ENCODE measurements at regions not wholly inside any gene's neighbourhood (a gene's known extent, or its start where the extent isn't known, plus 50 kb on each side); places are given as distances from the start of the nearest gene placed in this dataset.

- Histone ChIP-seq H3K27ac (no peak overlapping the region), H3K4me1 (no peaks in the 10 kb centered on the region), H3K36me3 (no peaks in the 10 kb centered on the region), H3K9me3 (no peaks in the 10 kb centered on the region), H3K27me3 (peaks cover 0 to 3% (median 0%) of the 10 kb centered on the region in 9 donors), H3K4me3 (no peak overlapping the region)
- ATAC-seq (no peak), DNase-seq (no peak)
- intact Hi-C loops (cut with DNase I) = no loop called here
- TF ChIP-seq POLR2A (IDR thresholded peaks at IDR 0.05) (no peak), CTCF (IDR thresholded peaks at IDR 0.05) (no peak)
- 37 to 45% (median 40%) methylated on average over 7 of the region's 7 CpGs for WGBS, 4 donors
These were observed 163.9 kb downstream of the PTCSC3 start for GRCh38 chr14:36012621-36013020.

DNA sequence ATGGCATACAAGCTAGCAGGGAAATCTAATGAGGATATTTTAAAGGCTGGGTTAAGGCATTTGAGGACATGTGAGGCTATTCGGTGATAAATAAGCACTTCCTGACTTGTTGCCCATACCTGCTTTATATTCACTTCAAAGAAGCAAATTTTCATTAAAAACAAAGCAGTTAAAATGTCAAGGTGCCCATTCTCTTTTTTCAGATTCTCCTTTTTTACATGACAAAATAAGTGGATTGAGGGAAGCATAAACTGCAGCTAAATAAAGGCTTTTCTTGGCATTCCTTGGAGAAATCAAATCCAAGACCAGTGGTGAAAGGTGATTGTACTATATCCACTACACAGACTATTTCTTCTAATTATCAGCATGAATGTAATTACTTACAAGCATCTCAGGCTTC lies 166.9 kb downstream of the PTCSC3 start:
- Histone ChIP-seq H3K36me3 (no peaks in the 10 kb centered on the region), H3K4me3 (no peak overlapping the region), H3K9me3 (no peaks in the 10 kb centered on the region), H3K27ac (no peak overlapping the region), H3K27me3 (peaks cover 0 to 3% (median 0%) of the 10 kb centered on the region in 9 donors), H3K4me1 (no peaks in the 10 kb centered on the region)
- DNase-seq = no peak
- ATAC-seq = no peak
- intact Hi-C loops (cut with DNase I) = no loop called here
- 39 to 56% (median 45%) methylated on average over 1 of the region's 1 CpG for WGBS, 4 donors
- TF ChIP-seq POLR2A (IDR thresholded peaks at IDR 0.05) = no peak
- TF ChIP-seq CTCF (IDR thresholded peaks at IDR 0.05) = no peak

DNA sequence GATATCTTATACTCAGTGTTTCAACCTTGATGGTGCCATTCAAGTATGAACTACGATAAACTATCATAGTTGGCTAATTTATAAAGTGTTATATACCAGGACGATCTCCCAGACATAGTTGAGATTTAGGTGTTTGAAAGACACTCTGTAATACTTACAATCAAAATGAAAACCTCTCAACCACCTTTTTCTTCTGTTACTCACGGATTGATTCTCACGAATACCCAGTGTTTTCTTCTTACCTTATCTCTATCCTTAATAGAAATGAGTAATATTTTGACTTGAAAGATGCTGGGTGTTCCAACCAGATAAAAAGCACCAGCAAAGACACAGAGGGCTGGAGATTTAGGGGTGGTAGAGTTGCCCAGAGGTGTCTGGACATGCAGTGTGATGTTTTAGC lies 169.9 kb downstream of the PTCSC3 start:
- no peak for TF ChIP-seq CTCF (IDR thresholded peaks at IDR 0.05)
- TF ChIP-seq POLR2A (IDR thresholded peaks at IDR 0.05) = no peak
- H3K4me3 ChIP-seq = no peak overlapping the region
- no peak for DNase-seq
- no peak overlapping the region for H3K27ac ChIP-seq
- intact Hi-C loops (cut with DNase I) = no loop called here
- no peaks in the 10 kb centered on the region for H3K36me3 ChIP-seq
- H3K4me1 ChIP-seq = no peaks in the 10 kb centered on the region
- WGBS, 4 donors = 73 to 82% (median 77%) methylated on average over 4 of the region's 4 CpGs
- H3K9me3 ChIP-seq = no peaks in the 10 kb centered on the region
- ATAC-seq = no peak
- H3K27me3 ChIP-seq = no peaks in the 10 kb centered on the region

- ATAC-seq = no peak
- TF ChIP-seq POLR2A (IDR thresholded peaks at IDR 0.05) (no peak), CTCF (IDR thresholded peaks at IDR 0.05) (no peak)
- Histone ChIP-seq H3K4me1 (no peaks in the 10 kb centered on the region), H3K9me3 (no peaks in the 10 kb centered on the region), H3K4me3 (no peak overlapping the region), H3K36me3 (no peaks in the 10 kb centered on the region), H3K27me3 (no peaks in the 10 kb centered on the region), H3K27ac (no peak overlapping the region)
- intact Hi-C loops (cut with DNase I) = no loop called here
- WGBS, 4 donors = 70 to 76% (median 71%) methylated on average over 4 of the region's 4 CpGs
- no peak for DNase-seq
These were observed 170.9 kb downstream of the PTCSC3 start for GRCh38 chr14:36005670-36006069.

Data from heart left ventricle (tissue), 16 donors.